Keratinocyte (primary cell): ENCODE measurements at regions not wholly inside any gene's neighbourhood (a gene's known extent, or its start where the extent isn't known, plus 50 kb on each side); places are given as distances from the start of the nearest gene placed in this dataset.
"Not testable (repeated sequence)": the region's sequence is repeated elsewhere in the genome, so short reads cannot be mapped to it uniquely, and the experiment has no call there.

ENCODE experiments used
- DNase-seq: peaks from one replicate; pipeline ENCODE4 v3.0.0-alpha.2; 2011; ENCODE audit warnings: low read depth, missing footprints, low spot score
- FAIRE-seq: peaks from 2 replicates; lab custom pipeline; 2011; peaks lifted over from hg19 to GRCh38; lab: Jason Lieb, UNC
- H2AFZ ChIP-seq: 2 replicates; pipeline ENCODE4 v1.6.0; 2012; ENCODE audit warnings: low read length, control low read depth, inconsistent platforms; ENCODE audit not compliant: control insufficient read depth
- H3K27ac ChIP-seq: 2 replicates; pipeline ENCODE4 v1.5.1; 2011; ENCODE audit warnings: low read length; ENCODE audit not compliant: control insufficient read depth, insufficient read depth
- H3K27me3 ChIP-seq: 3 replicates; pipeline ENCODE4 v1.6.0; 2011; ENCODE audit warnings: low read length; ENCODE audit not compliant: control insufficient read depth, insufficient read depth; ENCODE audit errors: extremely low read depth
- H3K36me3 ChIP-seq, 2 experiments: 2 replicates in 1 of 2; 3 replicates in 1 of 2; pipeline ENCODE4 v1.5.1; 2011; ENCODE audit warnings: low read length in 2 of 2, mild to moderate bottlenecking in 1 of 2; ENCODE audit not compliant: control insufficient read depth in 2 of 2, insufficient read depth in 2 of 2; ENCODE audit errors: extremely low read depth in 1 of 2
- H3K4me1 ChIP-seq: 3 replicates; pipeline ENCODE4 v1.5.1; 2011; ENCODE audit warnings: low read length; ENCODE audit not compliant: control insufficient read depth, insufficient read depth; ENCODE audit errors: extremely low read depth
- H3K4me2 ChIP-seq: 3 replicates; pipeline ENCODE4 v1.6.0; 2011; ENCODE audit warnings: low read depth, low read length; ENCODE audit not compliant: control insufficient read depth, insufficient read depth; ENCODE audit errors: extremely low read depth
- H3K4me3 ChIP-seq, 3 experiments: fragments of 200-600 bp in 1 of 3; sonication (generic) in 1 of 3; 2 replicates in 2 of 3; 3 replicates in 1 of 3; pipeline ENCODE4 v1.5.1; 2011 to 2016; ENCODE audit warnings: low read length in 3 of 3, mild to moderate bottlenecking in 3 of 3, control low read depth in 2 of 3, inconsistent platforms in 1 of 3, low read depth in 1 of 3, mixed read lengths in 1 of 3, mixed run types in 1 of 3, moderate library complexity in 1 of 3; ENCODE audit not compliant: control insufficient read depth in 2 of 3, insufficient read depth in 2 of 3; ENCODE audit errors: extremely low read depth in 1 of 3
- H3K79me2 ChIP-seq: 2 replicates; pipeline ENCODE4 v1.6.0; 2012; ENCODE audit warnings: low read length; ENCODE audit not compliant: control insufficient read depth, insufficient read depth
- H3K9ac ChIP-seq: 3 replicates; pipeline ENCODE4 v1.6.0; 2011; ENCODE audit warnings: low read length; ENCODE audit not compliant: control insufficient read depth, insufficient read depth; ENCODE audit errors: extremely low read depth
- H3K9me1 ChIP-seq: 3 replicates; pipeline ENCODE4 v1.6.0; 2011; ENCODE audit warnings: low read length; ENCODE audit not compliant: control insufficient read depth, insufficient read depth; ENCODE audit errors: extremely low read depth
- H3K9me3 ChIP-seq: 2 replicates; pipeline ENCODE4 v1.5.1; 2012; ENCODE audit warnings: low read depth, low read length; ENCODE audit not compliant: control insufficient read depth
- H4K20me1 ChIP-seq: 3 replicates; pipeline ENCODE4 v1.6.0; 2011; ENCODE audit warnings: low read length; ENCODE audit not compliant: control insufficient read depth, insufficient read depth; ENCODE audit errors: extremely low read depth
- EZH2 ChIP-seq: IDR thresholded peaks from one replicate; pipeline ENCODE4 v1.6.1; 2012; ENCODE audit warnings: inconsistent platforms, mild to moderate bottlenecking, low read length, moderate library complexity
- dilution Hi-C: fragments of 300-500 bp; cut with MboI; formaldehyde crosslinking; loops from one replicate; pipeline ENCODE4 v1.7.0; 2020; ENCODE audit warnings: low sequenced_read_pairs; ENCODE audit not compliant: extremely low pct_ligation_motif_present
- TF ChIP-seq, protein P1 (sequence below), 3 experiments: IDR thresholded peaks in 1 of 3; conservative IDR thresholded peaks in 1 of 3; optimal IDR thresholded peaks in 1 of 3; 2 replicates in 2 of 3; 3 replicates in 1 of 3; pipeline versions ENCODE3 to v1.5.1; 2011; ENCODE audit warnings: low read length in 3 of 3, mild to moderate bottlenecking in 3 of 3, moderate library complexity in 2 of 3, control low read depth in 1 of 3, inconsistent platforms in 1 of 3; ENCODE audit not compliant: insufficient read depth in 2 of 3; ENCODE audit errors: extremely low read depth in 1 of 3

DNA sequence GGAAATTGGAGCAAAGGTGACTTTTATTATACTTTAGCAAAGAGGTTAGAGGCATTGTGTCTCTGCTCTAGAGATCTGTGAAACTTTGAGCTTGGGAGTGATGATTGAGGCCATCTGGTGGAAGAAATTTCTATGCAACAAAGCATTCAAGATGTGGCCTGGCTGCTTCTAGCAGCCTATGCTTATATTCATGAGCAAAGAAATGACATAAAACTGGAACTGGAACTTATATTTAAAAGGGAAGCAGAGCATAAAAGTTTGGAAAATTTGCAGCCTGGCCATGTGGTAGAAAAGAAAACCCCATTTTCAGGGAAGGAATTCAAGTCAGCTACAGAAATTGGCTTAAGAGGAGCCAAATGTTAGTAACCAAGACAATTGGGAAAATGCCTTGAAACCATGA is 70.4 kb downstream of the SDR9C7 start:
- dilution Hi-C loops: no loop called here

DNA sequence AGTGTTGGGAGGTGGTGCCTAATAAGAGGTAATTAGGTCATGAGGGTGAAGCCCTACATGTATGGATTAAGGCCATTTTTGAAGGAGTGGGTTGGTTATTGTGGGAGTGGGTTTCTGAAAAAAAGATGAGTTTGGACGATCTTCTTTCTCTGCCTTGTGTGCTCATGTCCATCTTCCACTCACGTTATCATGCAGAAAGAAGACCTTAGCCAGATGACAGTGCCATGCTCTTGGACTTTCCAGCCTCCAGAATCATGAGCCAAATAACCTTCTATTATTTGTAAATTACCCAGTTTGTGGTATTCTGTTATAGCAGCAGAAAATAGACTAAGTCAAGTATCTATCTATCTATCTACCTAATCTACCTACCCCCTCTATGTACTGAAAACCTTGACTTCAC is 71.9 kb downstream of the SDR9C7 start:
- no peak overlapping the region for H2AFZ ChIP-seq
- H4K20me1 ChIP-seq: no peaks in the 10 kb centered on the region
- H3K4me3 ChIP-seq: no peak overlapping the region
- H3K9me1 ChIP-seq: no peaks in the 10 kb centered on the region
- H3K27ac ChIP-seq: no peak overlapping the region
- H3K9me3 ChIP-seq: peaks cover 10% of the 10 kb centered on the region
- no peak overlapping the region for H3K9ac ChIP-seq
- no peak overlapping the region for H3K4me2 ChIP-seq
- H3K36me3 ChIP-seq: no peaks in the 10 kb centered on the region
- no peak for TF ChIP-seq EZH2
- TF ChIP-seq, protein P1, sequence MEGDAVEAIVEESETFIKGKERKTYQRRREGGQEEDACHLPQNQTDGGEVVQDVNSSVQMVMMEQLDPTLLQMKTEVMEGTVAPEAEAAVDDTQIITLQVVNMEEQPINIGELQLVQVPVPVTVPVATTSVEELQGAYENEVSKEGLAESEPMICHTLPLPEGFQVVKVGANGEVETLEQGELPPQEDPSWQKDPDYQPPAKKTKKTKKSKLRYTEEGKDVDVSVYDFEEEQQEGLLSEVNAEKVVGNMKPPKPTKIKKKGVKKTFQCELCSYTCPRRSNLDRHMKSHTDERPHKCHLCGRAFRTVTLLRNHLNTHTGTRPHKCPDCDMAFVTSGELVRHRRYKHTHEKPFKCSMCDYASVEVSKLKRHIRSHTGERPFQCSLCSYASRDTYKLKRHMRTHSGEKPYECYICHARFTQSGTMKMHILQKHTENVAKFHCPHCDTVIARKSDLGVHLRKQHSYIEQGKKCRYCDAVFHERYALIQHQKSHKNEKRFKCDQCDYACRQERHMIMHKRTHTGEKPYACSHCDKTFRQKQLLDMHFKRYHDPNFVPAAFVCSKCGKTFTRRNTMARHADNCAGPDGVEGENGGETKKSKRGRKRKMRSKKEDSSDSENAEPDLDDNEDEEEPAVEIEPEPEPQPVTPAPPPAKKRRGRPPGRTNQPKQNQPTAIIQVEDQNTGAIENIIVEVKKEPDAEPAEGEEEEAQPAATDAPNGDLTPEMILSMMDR (optimal IDR thresholded peaks at IDR 0.05 in 1 of 3, IDR thresholded peaks at IDR 0.05 in 1 of 3, conservative IDR thresholded peaks at IDR 0.05 in 1 of 3; ENCODE audit: extremely low read depth in 1 of 3, insufficient read depth in 2 of 3, low read length in 3 of 3): no peak
- H3K79me2 ChIP-seq: no peaks in the 10 kb centered on the region
- DNase-seq: no peak
- no peaks in the 10 kb centered on the region for H3K27me3 ChIP-seq
- no peak for FAIRE-seq
- dilution Hi-C loops: no loop called here
- no peaks in the 10 kb centered on the region for H3K4me1 ChIP-seq

More for the DNA sequence above, 70.4 kb downstream of the SDR9C7 start:
- no peak for FAIRE-seq
- no peak overlapping the region for H2AFZ ChIP-seq
- TF ChIP-seq, protein P1 (optimal IDR thresholded peaks at IDR 0.05 in 1 of 3, IDR thresholded peaks at IDR 0.05 in 1 of 3, conservative IDR thresholded peaks at IDR 0.05 in 1 of 3; ENCODE audit: extremely low read depth in 1 of 3, insufficient read depth in 2 of 3, low read length in 3 of 3): no peak
- no peak for TF ChIP-seq EZH2
- H3K9me3 ChIP-seq: peaks cover 10% of the 10 kb centered on the region
- no peaks in the 10 kb centered on the region for H3K4me1 ChIP-seq
- H3K36me3 ChIP-seq: no peaks in the 10 kb centered on the region
- H4K20me1 ChIP-seq: no peaks in the 10 kb centered on the region
- no peaks in the 10 kb centered on the region for H3K9me1 ChIP-seq
- H3K27ac ChIP-seq: no peak overlapping the region
- no peak for DNase-seq
- no peaks in the 10 kb centered on the region for H3K27me3 ChIP-seq
- no peak overlapping the region for H3K4me3 ChIP-seq
- no peak overlapping the region for H3K4me2 ChIP-seq
- H3K79me2 ChIP-seq: no peaks in the 10 kb centered on the region
- no peak overlapping the region for H3K9ac ChIP-seq

DNA sequence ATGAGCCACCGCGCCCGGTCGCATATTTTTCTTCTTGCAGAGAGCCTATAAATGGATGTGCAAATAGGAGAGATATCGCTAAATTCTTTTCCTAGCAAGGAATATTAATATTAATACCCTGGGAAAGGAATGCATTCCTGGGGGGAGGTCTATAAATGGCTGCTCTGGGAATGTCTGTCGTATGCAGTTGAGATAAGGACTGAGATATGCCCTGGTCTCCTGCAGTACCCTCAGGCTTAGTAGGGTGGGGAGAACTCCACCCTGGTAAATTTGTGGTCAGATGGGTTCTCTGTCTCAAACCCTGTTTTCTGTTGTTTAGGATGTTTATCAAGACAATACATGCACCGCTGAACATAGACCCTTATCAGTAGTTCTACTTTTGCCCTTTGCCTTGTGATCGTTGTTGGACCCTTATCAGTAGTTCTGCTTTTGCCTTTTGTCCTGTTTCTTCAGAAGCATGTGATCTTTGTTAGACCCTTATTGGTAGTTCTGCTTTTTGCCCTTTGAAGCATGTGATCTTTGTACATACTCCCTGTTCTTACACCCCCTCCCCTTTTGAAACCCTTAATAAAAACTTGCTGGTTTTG is 80.7 kb downstream of the SDR9C7 start:
- H3K36me3 ChIP-seq, dilution Hi-C loops, DNase-seq, H3K4me3 ChIP-seq, H3K9ac ChIP-seq, H3K9me1 ChIP-seq, H2AFZ ChIP-seq, H3K4me1 ChIP-seq, H3K4me2 ChIP-seq, H3K27me3 ChIP-seq, H3K9me3 ChIP-seq, H4K20me1 ChIP-seq, H3K79me2 ChIP-seq, H3K27ac ChIP-seq, FAIRE-seq: not testable (repeated sequence)
